A549 (cell line): ENCODE measurements at regions not wholly inside any gene's neighbourhood (a gene's known extent, or its start where the extent isn't known, plus 50 kb on each side); places are given as distances from the start of the nearest gene placed in this dataset.

Experiments
- CHD2 ChIP-seq: fragments of 150-350 bp; IDR thresholded peaks from 2 replicates; pipeline ENCODE4 v1.6.1; 2014; ENCODE audit warnings: low read length; ENCODE audit not compliant: partially characterized antibody
- CTCF ChIP-seq: fragments of >200 bp; sonication (Bioruptor Twin); formaldehyde crosslinking; IDR thresholded peaks from 3 replicates; pipeline ENCODE4 v1.5.1; 2016
- FOSB ChIP-seq: fragments of 250-450 bp; sonication (Bioruptor Pico); IDR thresholded peaks from 2 replicates; pipeline ENCODE4 v1.5.0; 2020; ENCODE audit warnings: mild to moderate bottlenecking, moderate library complexity
- KDM5A ChIP-seq: fragments of 200-600 bp; sonication (generic); IDR thresholded peaks from 2 replicates; pipeline ENCODE4 v1.6.1; 2016; ENCODE audit warnings: antibody characterized with exemption, mild to moderate bottlenecking

DNA sequence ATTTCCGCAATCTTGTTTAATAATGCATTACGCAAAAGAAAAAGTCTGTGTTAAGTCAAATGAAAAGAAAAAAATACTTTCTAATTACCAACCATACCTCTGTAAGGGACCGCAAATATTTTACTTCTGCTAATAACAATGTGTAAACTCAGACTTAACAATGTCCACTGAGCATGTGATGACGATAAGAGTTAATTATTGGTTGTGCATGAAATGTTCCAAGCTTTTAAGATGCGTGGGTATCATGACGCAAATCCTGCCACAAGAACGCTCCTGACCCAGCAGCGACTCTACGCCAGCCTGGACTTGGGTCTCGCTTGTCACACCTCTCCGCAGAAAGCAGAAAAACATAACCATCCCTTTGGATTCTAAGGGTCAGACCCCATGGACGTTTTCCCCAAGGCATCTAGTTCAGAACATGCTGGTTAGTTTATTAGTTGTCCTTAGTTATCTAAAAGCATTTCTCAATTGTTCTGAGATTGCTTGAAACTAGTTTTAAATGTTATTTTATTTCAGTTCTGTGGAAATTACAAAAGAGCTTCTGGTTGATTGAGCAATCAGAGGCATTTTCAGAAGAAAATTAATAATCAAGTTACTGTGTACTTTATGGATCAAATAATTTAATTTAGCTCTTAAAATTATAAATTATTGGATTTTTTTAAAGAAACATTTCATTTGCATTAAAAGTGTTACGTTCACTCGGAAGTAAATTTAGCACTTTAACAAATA, 779.9 kb upstream of the ARGLU1 start:
- no peak for TF ChIP-seq CTCF
- no peak for TF ChIP-seq FOSB (CRISPR knock-in tag)
- no peak for TF ChIP-seq CHD2
- no peak for TF ChIP-seq KDM5A
